NCI-H446 (cell line): ENCODE measurements at regions not wholly inside any gene's neighbourhood (a gene's known extent, or its start where the extent isn't known, plus 50 kb on each side); places are given as distances from the start of the nearest gene placed in this dataset.
"Not testable (repeated sequence)": the region's sequence is repeated elsewhere in the genome, so short reads cannot be mapped to it uniquely, and the experiment has no call there.

Source experiments
- DNase-seq, 2 experiments: peaks; one replicate each; lab custom pipeline; 2025; lab: John Stamatoyannopoulos, UW

DNA sequence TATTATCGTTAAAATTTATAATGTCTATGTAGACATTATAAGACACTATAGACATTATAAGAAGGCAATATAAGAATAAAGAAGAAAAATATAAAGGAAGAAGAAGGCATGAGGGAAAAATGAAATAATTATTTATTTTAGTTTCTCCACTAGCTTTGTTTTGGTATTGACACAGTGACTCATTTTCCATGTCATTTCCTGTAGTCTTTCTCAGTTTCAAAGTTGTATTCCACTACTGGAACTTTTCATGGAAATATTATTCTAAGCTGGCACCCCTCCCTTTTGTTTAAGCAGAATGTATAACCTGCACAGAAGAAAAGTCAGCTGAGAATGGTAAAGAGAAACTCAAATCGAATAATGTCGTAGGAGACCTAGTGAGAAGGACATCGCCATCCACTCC is 234.2 kb upstream of the NETO1 start:
- DNase-seq: no peak

DNA sequence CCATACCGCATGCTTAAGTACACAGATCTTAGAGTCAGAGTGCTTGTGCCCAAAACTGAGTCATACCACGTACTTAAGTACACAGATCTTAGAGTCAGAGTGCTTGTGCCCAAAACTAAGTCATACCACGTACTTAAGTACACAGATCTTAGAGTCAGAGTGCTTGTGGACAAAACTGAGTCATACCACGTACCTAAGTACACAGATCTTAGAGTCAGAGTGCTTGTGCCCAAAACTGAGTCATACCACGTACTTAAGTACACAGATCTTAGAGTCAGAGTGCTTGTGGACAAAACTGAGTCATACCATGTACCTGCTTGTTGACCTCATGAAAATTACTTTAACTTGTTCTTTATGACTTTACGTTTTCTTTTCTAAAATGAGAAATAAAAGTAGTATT is 233.7 kb upstream of the NETO1 start:
- not testable (repeated sequence) for DNase-seq

- DNase-seq: no peak
Measured at GRCh38 chr18:73099759-73100158, 232.0 kb upstream of the NETO1 start.

- no peak for DNase-seq
Measured at GRCh38 chr18:73093687-73094250, 226.0 kb upstream of the NETO1 start.

- no peak for DNase-seq
Measured at GRCh38 chr18:73088445-73088844, 220.7 kb upstream of the NETO1 start.

- peak in 1 of 2 experiments; percentile 41 for DNase-seq
Measured at GRCh38 chr18:73087282-73087977, 219.6 kb upstream of the NETO1 start.

GRCh38 chr18:73079920-73080319 is 212.1 kb upstream of the NETO1 start:
- no peak for DNase-seq

DNA sequence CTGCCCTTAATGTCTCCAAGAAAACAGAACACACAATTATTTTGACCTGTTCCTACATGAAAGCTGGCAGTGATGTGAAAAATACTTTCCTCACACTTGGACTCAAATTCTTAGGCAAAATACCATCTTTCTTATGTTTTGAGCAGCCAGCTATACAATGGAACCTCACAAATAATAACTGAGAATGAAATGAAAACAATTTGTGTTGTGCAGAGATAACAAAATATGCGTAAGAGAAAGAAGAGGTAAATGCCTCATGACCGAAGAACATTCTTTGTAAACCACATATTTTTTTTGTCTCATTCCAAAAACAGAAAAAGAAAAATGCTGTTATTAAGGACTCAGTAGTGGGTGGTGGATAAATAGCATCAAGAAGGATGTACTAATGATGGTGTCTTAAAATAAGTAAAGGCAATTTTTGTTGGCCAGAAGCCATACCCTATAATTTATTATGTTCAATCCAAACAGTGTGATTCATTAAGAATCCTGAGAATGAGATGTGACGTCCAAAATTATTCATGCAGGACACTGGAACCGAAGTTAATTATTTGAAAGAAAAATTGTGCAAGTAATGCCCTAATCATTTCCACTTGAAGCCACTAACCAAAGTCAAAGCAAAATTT is 193.0 kb upstream of the NETO1 start:
- DNase-seq: peak; percentile 62 to 63

- peak; percentile 31 to 82 for DNase-seq
Measured at GRCh38 chr18:73059280-73059679, 191.5 kb upstream of the NETO1 start.

GRCh38 chr18:73047688-73048087 is 179.9 kb upstream of the NETO1 start:
- DNase-seq: no peak

GRCh38 chr18:73045037-73045436 is 177.2 kb upstream of the NETO1 start:
- no peak for DNase-seq

DNA sequence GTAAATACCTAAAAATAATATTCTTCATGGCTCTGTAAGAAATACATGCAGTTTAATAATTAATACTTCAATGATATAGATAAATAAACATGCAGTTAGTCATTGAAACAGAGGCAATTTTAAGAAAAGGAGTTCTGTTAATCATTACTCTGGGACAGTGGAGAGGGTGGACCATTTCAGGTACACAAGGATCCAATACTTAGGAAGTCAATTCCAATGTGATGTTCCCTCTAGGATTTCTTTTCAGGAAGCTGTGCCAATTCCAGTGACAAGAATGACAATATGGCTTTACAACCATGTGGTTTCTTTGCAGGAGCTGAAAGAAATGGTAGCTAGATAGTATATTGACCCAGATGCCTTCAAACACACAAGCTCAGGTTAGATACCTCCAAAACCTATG is 175.8 kb upstream of the NETO1 start:
- DNase-seq: no peak

DNA sequence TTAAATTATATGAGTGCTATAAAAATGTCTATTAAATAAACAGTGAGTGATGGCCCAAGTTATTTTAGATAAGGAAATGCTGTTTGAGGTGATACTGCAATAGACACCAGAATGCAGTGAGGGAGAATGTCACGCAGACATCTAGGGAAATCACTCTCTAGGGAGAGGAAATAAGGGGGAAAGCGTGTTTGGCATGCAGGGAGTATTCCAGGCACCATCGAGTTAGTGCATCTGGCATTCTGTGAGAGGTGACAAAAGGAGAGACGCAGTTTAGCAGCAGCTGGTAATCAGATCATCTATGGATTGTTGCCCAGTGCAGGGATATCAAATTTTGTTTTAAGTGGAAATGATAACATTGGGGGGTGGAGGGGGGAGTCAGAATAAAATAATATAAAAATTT is 175.4 kb upstream of the NETO1 start:
- peak in 1 of 2 experiments; percentile 41 for DNase-seq

DNA sequence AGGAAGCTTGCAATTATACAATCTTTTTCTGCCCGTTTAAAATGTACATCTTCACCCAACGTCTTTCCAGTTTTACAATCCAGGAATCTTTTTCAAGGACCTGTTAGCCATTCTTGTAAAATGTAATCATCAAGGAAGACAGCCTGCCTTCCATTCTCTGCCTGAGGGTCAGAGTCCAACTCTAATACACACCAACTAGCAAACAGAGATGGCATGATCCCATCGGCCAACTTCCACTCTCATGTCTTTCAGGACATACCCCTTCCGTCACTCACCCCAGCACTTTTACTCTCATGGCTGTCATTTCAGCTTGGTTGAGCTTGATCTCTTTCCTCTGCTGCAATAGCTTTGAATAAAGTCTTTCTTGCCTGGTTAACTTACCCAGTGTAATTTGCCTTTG is 172.5 kb upstream of the NETO1 start:
- no peak for DNase-seq

- DNase-seq: no peak
Measured at GRCh38 chr18:73038336-73038735, 170.5 kb upstream of the NETO1 start.

GRCh38 chr18:73023975-73024374 is 156.2 kb upstream of the NETO1 start:
- no peak for DNase-seq

DNA sequence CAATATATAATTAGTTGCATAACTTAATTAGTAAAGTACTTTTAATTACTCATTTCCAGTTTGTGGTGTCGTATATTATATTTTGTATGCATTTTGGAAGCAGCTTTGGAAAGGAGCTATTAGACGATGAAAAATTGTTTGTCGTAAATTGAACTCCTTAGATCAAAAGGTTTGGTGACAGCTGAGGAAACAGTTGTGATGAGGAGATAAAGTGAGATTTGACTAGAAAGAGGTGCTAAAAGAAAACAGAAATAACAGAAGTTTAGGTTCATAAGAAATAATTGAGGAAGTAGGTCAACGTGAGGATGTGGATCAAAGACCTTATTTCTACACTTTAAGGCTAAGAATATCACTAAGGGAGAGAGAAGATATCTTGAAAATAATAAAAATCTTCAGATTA is 141.9 kb upstream of the NETO1 start:
- no peak for DNase-seq

- no peak for DNase-seq
Measured at GRCh38 chr18:73007915-73008308, 140.1 kb upstream of the NETO1 start.

- DNase-seq: no peak
Measured at GRCh38 chr18:73007195-73007914, 139.6 kb upstream of the NETO1 start.

GRCh38 chr18:73006331-73006730 is 138.5 kb upstream of the NETO1 start:
- peak in 1 of 2 experiments; percentile 21 for DNase-seq

GRCh38 chr18:73004260-73004659 is 136.5 kb upstream of the NETO1 start:
- no peak for DNase-seq

GRCh38 chr18:72999971-73000607 is 132.3 kb upstream of the NETO1 start:
- no peak for DNase-seq
